IPS-18a (cell line): ENCODE measurements at regions not wholly inside any gene's neighbourhood (a gene's known extent, or its start where the extent isn't known, plus 50 kb on each side); places are given as distances from the start of the nearest gene placed in this dataset.

Experiments used
- H3K27ac ChIP-seq: one replicate; pipeline ENCODE4 v1.5.1; 2013; ENCODE audit warnings: low read length
- H3K27me3 ChIP-seq: one replicate; pipeline ENCODE4 v1.6.1; 2013; ENCODE audit warnings: mild to moderate bottlenecking, low read length; ENCODE audit not compliant: control insufficient read depth, insufficient read depth
- H3K36me3 ChIP-seq: one replicate; pipeline ENCODE4 v1.6.1; 2013; ENCODE audit warnings: low read depth, low read length; ENCODE audit not compliant: control insufficient read depth
- H3K4me1 ChIP-seq: one replicate; pipeline ENCODE4 v1.6.1; 2013; ENCODE audit warnings: low read depth, low read length; ENCODE audit not compliant: control insufficient read depth
- H3K4me3 ChIP-seq: one replicate; pipeline ENCODE4 v1.5.1; 2013; ENCODE audit warnings: low read length
- H3K9ac ChIP-seq: one replicate; pipeline ENCODE4 v1.6.1; 2013; ENCODE audit warnings: mild to moderate bottlenecking, low read length, moderate library complexity
- H3K9me3 ChIP-seq: one replicate; pipeline ENCODE4 v1.6.1; 2013; ENCODE audit warnings: low read depth, low read length; ENCODE audit not compliant: control insufficient read depth

DNA sequence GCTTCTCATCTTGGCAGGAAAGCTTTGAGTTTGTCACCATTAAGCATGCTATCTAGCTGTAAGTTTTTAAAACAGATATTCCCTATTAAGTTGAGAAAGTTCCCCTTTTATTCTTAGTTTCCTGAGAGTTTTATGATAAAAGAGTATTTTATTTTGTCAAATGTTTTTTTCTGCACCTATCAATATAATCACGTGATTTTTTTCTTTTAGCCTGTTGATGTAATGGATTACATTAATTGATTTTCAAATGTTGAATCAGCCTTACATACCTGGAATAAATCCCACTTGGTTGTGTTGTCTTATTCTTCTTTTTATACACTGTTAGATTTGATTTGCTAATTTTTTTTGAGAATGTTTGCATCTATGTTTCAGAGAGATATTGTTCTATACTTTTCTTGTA, 179.5 kb downstream of the ZNF621 start:
- no peaks in the 10 kb centered on the region for H3K4me1 ChIP-seq
- peaks cover 4% of the 10 kb centered on the region for H3K9me3 ChIP-seq
- H3K27me3 ChIP-seq, result no peaks in the 10 kb centered on the region
- no peak overlapping the region for H3K27ac ChIP-seq
- no peak overlapping the region for H3K4me3 ChIP-seq
- no peaks in the 10 kb centered on the region for H3K36me3 ChIP-seq
- H3K9ac ChIP-seq, result no peak overlapping the region

DNA sequence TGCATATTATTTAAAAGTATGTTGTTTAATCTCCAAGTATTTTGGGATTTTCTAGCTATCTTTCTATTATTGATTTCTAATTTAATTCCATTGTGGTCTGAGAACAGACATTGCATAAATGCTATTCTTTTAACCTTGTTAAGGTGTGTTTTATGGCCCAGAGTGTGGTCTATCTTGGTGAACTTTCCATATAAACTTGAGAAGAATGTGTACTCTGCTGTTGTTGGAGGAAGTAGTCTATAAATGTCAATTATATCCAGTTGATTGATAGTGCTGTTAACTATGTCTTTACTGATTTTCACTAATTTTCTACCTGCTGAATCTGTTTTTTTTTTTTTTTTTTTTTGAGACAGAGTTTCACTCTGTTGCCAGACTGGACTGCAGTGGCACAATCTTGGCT, 180.9 kb downstream of the ZNF621 start:
- no peak overlapping the region for H3K4me3 ChIP-seq
- no peaks in the 10 kb centered on the region for H3K27me3 ChIP-seq
- no peak overlapping the region for H3K27ac ChIP-seq
- peaks cover 4% of the 10 kb centered on the region for H3K9me3 ChIP-seq
- H3K9ac ChIP-seq, result no peak overlapping the region
- no peaks in the 10 kb centered on the region for H3K36me3 ChIP-seq
- no peaks in the 10 kb centered on the region for H3K4me1 ChIP-seq

DNA sequence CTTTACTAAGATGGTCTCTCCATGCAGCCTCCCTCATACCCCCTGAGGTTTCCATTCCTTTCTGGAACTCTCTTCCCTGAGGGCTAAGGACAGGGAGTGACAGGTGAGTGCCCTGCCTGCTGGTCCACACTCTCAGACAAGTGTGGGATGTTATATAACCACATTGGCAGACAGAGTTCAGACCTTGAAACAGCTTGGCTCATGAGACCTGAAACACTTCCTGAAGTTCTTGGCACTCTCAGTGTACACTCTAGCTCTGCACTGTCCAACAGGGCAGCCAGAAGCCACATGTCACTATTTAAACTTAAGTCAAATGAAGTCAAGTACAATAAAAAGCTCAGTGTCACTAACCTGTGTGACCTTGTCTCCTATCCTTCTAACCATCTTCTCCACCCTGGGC, 188.5 kb downstream of the ZNF621 start:
- no peaks in the 10 kb centered on the region for H3K9me3 ChIP-seq
- no peak overlapping the region for H3K9ac ChIP-seq
- H3K4me1 ChIP-seq, result no peaks in the 10 kb centered on the region
- H3K4me3 ChIP-seq, result no peak overlapping the region
- H3K36me3 ChIP-seq, result no peaks in the 10 kb centered on the region
- H3K27me3 ChIP-seq, result no peaks in the 10 kb centered on the region
- H3K27ac ChIP-seq, result no peak overlapping the region

DNA sequence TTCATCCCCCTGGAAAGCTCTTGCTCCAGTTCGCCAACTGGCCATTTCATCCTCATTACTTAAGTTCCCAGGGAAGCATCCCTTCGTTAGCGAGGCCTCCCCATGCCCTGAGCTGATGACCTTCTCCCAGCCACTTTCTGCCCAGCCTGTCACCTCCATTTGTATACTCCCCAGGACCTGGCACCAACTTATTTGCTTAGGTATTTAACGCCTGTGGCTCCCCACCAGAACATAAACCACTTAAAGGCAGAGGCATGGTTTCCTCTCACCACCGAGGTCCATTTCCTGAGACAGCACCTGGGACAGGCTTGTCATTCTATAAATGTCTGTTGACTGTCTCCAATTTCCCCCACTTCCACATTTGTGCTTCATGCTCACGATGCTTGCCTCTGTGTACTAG, 189.0 kb downstream of the ZNF621 start:
- Histone ChIP-seq H3K27me3 (no peaks in the 10 kb centered on the region), H3K4me3 (no peak overlapping the region), H3K9me3 (no peaks in the 10 kb centered on the region), H3K4me1 (no peaks in the 10 kb centered on the region), H3K9ac (no peak overlapping the region), H3K36me3 (no peaks in the 10 kb centered on the region), H3K27ac (no peak overlapping the region)

DNA sequence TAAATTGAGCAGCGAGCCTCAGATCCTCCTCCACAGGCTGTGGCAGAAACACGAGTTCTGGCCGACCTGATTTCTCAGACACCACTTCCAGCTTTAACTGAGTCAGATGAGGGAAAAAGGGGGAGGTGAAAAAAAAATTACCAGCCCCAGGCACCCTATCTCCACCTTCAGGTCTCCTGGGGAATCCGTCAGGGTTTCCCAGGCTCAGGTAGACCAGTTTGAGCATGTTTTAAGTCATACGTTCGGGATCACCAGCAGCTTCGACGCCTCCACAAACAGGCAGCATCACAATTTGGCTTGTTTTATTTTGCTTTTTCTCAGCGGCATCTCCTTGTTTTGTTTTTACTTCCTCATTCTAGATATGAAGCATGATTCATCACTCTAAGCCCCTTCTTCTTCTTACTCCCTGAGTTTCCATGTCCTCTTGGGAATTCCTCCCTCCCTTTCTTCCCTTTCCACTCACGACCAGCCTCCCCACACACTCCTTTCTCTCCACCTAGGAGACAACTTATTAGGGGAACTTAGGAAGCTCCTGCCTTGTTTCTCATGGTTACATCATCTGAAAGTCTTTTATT, 190.1 kb downstream of the ZNF621 start:
- Histone ChIP-seq H3K4me1 (no peaks in the 10 kb centered on the region), H3K9me3 (no peaks in the 10 kb centered on the region), H3K27ac (no peak overlapping the region), H3K4me3 (no peak overlapping the region), H3K27me3 (no peaks in the 10 kb centered on the region), H3K9ac (no peak overlapping the region), H3K36me3 (no peaks in the 10 kb centered on the region)

DNA sequence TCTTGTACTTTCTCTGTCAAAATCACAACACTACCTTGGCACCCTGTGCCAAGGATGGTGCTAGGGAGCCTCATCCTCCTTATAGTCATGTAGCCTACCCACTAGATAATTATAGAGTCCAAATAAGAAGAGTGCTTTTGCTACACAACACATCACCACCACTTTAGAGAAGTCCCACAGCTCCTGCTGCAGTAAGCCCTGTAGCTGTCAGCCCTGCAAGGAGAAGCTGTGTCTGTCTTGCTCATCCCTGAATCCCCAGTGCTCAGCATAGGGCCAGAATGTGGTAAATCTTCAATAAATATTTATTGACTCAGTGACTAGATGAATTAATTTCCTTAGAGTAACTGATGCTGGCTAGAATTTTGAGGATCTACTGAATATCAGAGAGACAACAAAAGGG, 190.8 kb downstream of the ZNF621 start:
- H3K4me1 ChIP-seq, result no peaks in the 10 kb centered on the region
- H3K36me3 ChIP-seq, result no peaks in the 10 kb centered on the region
- no peak overlapping the region for H3K27ac ChIP-seq
- H3K9me3 ChIP-seq, result no peaks in the 10 kb centered on the region
- H3K9ac ChIP-seq, result no peak overlapping the region
- H3K27me3 ChIP-seq, result no peaks in the 10 kb centered on the region
- no peak overlapping the region for H3K4me3 ChIP-seq

DNA sequence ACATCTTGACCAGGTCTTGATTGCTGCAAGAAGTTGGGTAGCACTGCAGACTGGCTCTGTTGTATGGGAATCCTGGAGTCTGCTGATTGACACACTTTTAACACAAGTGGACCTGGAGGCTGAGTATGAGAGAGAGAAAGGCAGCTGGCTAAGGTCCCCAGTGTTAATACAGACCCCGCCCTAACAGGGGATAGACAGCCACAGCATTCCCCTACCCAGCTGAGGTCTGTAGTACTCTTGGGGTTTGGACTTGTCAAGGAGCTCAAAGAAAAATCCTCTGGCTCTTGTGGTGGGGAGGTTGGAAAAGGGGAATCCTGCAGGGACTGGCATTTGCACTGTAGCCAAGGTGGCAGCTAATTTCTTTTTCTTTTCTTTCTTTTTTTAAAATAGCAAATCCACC, 192.7 kb downstream of the ZNF621 start:
- Histone ChIP-seq H3K27ac (no peak overlapping the region), H3K9ac (no peak overlapping the region), H3K9me3 (no peaks in the 10 kb centered on the region), H3K36me3 (no peaks in the 10 kb centered on the region), H3K27me3 (no peaks in the 10 kb centered on the region), H3K4me3 (no peak overlapping the region), H3K4me1 (no peaks in the 10 kb centered on the region)

DNA sequence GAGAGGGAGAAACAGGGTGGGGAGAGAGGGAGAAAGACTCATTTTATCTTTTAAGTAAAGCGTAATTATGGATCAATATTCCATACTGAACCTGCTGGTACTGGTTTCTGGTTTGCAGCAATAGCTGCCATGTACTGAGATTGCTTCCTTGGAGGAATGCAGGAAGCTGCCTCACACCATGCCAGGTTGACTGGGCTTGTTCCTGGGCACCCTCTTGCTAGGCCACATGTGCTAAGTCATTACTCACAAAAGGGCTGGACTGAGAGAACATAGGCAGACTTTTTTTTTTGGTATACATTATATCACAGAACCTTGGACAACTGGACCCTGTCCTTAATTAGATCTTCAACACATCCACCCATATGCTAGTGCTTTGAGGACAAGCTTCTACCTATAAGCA, 193.4 kb downstream of the ZNF621 start:
- no peaks in the 10 kb centered on the region for H3K4me1 ChIP-seq

DNA sequence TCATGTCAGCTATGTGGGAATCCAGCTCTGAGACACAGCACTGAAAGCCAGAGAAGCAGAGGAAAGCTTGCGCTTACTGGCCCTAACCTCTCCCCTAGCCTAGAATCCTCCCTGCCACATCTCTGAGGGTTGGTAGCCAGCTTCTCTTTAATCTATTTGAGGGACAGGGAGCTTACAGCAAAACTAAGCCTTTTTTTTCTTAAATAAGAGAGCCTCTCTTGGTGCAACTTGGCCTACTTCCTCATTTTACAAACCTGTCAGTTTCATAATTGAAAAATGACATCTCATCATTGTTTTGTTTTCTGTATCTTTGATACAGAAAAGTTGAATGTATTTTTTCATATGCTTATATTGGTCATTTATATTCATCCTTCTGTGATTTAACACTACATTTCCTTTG, 193.9 kb downstream of the ZNF621 start:
- no peak overlapping the region for H3K27ac ChIP-seq
- H3K4me3 ChIP-seq, result no peak overlapping the region
- no peaks in the 10 kb centered on the region for H3K27me3 ChIP-seq
- H3K9ac ChIP-seq, result no peak overlapping the region
- H3K4me1 ChIP-seq, result no peaks in the 10 kb centered on the region
- no peaks in the 10 kb centered on the region for H3K36me3 ChIP-seq
- no peaks in the 10 kb centered on the region for H3K9me3 ChIP-seq

More for the DNA sequence above, 193.4 kb downstream of the ZNF621 start:
- Histone ChIP-seq H3K27ac (no peak overlapping the region), H3K9me3 (no peaks in the 10 kb centered on the region), H3K27me3 (no peaks in the 10 kb centered on the region), H3K36me3 (no peaks in the 10 kb centered on the region), H3K4me3 (no peak overlapping the region), H3K9ac (no peak overlapping the region)

DNA sequence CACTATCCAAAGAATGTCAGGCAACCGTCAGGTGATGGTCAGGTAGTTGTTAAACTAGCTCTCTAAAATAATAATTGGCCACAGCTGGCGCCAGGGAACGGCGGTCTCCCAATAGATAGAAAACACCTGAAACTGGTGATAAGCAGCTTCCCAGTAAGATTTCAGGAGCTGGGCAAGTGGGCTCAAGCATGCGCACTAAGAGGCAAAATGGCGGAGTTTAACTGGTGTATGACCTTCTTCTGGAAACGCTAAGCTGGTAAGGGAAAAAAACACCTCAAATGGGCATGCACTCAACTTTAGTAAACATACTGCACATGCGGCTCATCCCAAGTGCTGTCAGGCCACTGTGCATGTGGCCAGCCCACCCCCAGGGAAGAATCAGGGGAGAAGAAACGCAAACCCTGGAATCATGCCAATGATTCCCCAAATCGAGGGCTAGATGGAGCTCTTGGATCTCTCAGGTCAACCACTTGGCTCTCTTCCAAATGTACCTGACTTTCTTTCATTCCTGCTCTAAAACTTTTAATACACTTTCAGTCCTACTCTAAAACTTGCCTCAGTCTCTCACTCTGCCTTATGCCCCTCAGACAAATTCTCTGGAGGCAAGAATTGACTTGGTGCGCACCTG, 195.0 kb downstream of the ZNF621 start:
- Histone ChIP-seq H3K4me1 (no peaks in the 10 kb centered on the region), H3K27ac (no peak overlapping the region), H3K36me3 (no peaks in the 10 kb centered on the region)

DNA sequence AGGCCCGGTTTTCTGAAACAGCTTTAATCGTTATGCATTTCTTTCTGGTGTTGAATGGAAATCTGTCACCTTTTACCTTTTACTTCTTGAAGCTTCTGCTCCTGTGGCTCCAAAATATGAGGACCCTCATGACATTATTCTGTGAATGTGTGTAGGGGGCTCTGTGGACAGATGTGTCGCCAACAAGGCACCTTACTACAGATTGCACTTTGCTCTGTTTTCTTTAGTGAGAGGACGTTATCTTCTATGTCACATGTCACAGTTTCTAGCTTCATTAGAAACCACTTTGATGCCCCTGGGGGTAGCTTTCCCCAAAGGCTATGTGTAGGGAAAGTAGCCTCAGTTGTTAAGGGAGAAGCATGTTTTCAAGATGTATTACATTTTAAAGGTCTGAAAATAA, 195.6 kb downstream of the ZNF621 start:
- Histone ChIP-seq H3K36me3 (no peaks in the 10 kb centered on the region), H3K9ac (no peak overlapping the region), H3K4me1 (no peaks in the 10 kb centered on the region), H3K4me3 (no peak overlapping the region), H3K27ac (no peak overlapping the region), H3K9me3 (no peaks in the 10 kb centered on the region), H3K27me3 (no peaks in the 10 kb centered on the region)

More for the DNA sequence above, 195.0 kb downstream of the ZNF621 start:
- H3K4me3 ChIP-seq, result no peak overlapping the region
- H3K27me3 ChIP-seq, result no peaks in the 10 kb centered on the region
- H3K9ac ChIP-seq, result no peak overlapping the region
- H3K9me3 ChIP-seq, result no peaks in the 10 kb centered on the region

DNA sequence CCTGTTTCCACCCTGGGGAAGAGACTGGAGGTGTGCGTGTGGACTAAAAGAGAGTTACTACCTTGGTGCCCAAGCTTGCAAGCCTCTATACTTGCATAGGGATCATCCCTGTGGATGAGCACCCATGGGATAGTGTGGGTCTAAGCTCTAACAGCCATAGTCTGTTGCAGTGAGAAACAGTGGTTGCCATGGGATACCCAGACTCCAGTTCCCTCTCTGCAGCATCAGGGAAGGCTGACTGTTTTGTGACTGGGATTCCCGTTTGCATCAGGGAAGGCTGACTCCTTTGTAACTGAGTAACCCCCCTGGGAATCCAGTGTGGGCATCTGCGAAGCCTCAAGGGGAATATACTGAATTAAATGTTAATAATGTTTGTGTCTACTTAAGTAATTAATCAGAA, 196.1 kb downstream of the ZNF621 start:
- Histone ChIP-seq H3K27me3 (no peaks in the 10 kb centered on the region), H3K4me3 (no peak overlapping the region), H3K4me1 (no peaks in the 10 kb centered on the region), H3K9ac (no peak overlapping the region), H3K36me3 (no peaks in the 10 kb centered on the region), H3K27ac (no peak overlapping the region), H3K9me3 (no peaks in the 10 kb centered on the region)
